Islet precursor cell (in vitro differentiated cells): ENCODE measurements at regions not wholly inside any gene's neighbourhood (a gene's known extent, or its start where the extent isn't known, plus 50 kb on each side); places are given as distances from the start of the nearest gene placed in this dataset.
"Not testable (repeated sequence)": the region's sequence is repeated elsewhere in the genome, so short reads cannot be mapped to it uniquely, and the experiment has no call there.

ENCODE experiments used
- DNase-seq: peaks from one replicate; pipeline ENCODE4 v3.0.0-alpha.2; 2018

- no peak for DNase-seq
These were observed 336.3 kb upstream of the NRXN1 start for GRCh38 chr2:51368250-51368649.

DNA sequence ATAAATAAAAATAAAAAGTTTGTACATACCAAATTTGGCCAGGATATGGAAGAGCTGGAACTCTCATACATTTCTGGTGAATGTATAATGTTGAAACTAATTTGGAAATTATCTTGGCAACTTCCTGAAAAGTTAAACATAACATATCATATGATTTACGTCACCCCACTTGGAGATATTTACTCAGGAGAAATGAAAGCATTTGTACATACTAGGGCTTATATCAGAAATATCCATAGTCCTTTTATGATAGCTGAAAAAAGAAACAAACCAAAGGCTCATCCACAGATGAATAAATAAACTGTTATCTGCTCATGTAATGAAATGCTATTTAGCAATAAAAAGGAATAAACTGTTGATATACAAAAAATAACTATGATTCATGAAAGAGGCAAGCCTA is 318.2 kb upstream of the NRXN1 start:
- no peak for DNase-seq

- no peak for DNase-seq
These were observed 313.0 kb upstream of the NRXN1 start for GRCh38 chr2:51344886-51345285.

DNA sequence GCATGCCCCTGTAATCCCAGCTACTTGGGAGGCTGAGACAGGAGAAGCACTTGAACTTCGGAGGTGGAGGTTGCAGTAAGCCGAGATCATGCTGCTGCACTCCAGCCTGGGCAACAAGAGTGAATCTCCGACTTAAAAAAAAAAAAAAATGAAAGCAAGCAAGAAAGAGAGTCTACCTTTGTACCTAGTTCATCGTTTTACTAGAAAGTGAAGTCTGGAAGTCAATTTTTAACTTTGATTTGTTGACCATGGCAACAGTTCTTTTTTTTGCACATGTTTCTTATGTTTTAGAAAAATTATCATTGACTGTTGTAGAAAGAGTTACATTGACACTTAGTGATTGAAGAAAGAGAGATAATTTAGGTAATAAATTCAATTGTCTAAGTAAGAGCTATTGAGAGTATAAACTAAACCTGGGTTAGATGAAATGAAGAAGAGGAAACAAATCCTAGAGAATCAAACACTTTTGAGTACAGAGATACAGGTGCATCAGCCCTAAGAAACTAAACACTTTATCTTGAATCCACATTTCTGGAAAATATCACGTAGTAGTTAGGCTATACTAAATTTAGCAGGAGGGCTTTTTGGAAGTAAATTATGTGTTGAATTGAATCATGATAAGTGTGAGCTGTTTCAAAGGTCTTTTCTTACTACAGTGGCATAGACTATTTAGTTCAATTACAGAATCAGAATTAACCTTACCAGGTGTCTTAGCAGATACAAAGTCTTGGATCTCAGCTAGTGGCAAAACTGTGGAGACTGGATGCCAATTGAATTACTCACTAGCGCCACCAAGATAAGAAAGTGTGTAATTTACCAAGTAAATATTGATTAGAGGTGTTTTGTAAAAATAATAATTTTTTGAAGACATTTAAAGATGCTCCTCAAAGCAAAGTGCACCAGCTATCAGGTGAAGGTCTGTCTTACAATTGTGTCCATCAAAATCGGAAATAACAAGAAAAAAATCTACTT is 303.4 kb upstream of the NRXN1 start:
- no peak for DNase-seq

DNA sequence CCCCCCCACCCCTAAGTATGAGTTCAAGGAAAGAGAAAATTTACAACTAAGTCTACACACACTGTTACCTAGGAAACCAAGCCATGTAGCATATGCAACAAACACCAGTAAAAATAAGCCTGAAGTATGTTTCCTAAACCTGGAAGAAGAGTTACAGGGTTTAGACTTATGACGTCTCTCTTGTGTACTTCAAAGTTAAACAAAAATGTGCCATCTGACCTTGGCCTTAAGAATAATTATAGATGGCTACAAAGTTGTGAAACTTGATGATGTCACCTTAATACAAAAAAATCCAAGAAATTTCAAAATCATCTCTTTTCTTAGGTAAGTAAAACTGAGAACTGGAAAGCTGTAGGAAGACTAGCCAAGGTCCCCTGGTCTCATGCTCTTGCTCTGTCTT is 297.6 kb upstream of the NRXN1 start:
- DNase-seq, result no peak

- no peak for DNase-seq
These were observed 292.1 kb upstream of the NRXN1 start for GRCh38 chr2:51324051-51324450.

- no peak for DNase-seq
These were observed 290.7 kb upstream of the NRXN1 start for GRCh38 chr2:51322613-51323012.

- no peak for DNase-seq
These were observed 272.4 kb upstream of the NRXN1 start for GRCh38 chr2:51304311-51304710.

- no peak for DNase-seq
These were observed 269.4 kb upstream of the NRXN1 start for GRCh38 chr2:51301381-51301780.

- DNase-seq, result no peak
These were observed 267.4 kb upstream of the NRXN1 start for GRCh38 chr2:51299370-51299769.

- DNase-seq, result peak; percentile 58
These were observed 265.6 kb upstream of the NRXN1 start for GRCh38 chr2:51297488-51297887.

DNA sequence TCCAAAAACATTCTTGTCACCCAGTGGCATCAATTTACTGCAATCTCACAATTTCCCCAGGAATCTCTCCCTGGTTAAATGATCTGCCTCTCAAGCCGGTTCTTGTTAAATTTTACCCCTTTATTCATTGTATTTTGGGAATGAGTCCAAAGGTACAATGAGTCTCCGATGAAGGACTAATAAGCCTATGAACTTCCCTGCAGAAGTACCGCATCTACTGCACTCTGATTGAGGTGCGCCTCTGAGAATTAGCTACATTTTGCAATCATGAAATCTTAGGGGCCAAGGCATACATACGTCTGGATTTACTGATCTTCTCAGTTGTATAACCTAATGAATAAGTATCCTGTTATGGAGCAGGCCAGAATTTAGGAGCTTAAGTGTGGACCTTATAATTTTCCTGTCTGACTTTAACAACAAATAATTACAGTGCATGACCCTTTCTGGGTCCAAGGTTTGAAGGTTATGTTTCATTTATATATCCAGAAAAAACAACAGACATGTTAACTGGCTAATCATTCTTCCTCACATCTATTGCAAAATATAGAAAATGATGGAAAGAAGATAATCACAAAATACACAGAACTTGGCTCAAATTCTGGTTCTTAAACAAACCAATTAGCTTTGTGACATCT is 261.8 kb upstream of the NRXN1 start:
- no peak for DNase-seq

DNA sequence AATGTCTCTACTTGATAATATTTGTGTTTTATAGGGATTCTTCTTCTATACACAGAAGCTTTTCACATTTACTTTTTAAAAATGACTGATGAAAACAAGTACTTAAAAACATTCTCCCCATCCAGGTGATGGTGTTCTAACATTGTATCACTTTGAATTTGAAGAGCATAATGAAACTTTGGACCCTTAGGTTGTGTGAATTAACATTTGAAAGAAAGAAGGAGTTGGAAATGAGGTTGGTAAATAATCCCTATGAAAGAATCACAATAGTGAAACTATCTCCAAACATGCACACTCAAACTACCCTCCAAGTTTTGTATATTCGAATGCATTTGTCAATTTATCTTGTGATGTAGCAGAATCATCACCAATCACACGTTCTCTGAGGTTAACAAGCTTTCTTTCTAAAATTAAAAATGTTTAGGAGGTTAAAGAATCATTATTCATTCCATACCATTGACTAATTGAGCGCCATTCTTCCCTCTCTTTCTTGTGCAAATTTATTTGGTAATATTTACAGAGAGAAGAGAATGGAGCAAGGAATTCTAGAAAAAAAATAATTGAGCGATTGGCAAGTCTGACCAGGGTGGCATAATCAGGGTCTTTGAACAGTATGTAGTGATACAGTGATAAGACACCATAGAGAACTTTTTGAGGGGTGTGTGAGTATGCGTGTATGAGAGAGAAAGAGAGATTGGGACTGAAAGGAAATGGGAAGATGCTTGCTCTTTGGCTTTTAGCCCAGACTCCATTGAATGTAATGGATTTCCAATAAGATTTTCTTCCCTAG is 260.0 kb upstream of the NRXN1 start:
- DNase-seq, result no peak

GRCh38 chr2:51290725-51291124 is 258.8 kb upstream of the NRXN1 start:
- no peak for DNase-seq

DNA sequence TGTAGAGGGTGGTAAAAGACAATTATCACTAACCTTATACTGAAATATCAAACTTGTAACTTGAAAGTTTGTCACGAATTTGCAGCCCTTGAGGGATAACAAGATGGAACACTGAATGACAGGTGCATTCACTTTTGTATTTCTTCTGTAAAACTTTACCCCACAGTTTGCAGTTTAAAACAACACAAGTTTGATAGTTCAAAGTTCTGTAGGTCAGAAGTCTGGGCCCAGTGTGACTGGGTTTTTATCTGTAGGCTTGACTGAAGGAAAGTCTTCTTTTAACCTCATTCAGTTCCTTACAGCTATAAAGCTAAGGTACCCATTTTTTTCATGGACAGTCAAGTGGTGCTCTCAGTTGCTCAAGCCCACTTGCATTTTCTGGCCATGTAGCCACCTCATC is 257.1 kb upstream of the NRXN1 start:
- no peak for DNase-seq

GRCh38 chr2:51268191-51268590 is 236.3 kb upstream of the NRXN1 start:
- DNase-seq, result no peak

DNA sequence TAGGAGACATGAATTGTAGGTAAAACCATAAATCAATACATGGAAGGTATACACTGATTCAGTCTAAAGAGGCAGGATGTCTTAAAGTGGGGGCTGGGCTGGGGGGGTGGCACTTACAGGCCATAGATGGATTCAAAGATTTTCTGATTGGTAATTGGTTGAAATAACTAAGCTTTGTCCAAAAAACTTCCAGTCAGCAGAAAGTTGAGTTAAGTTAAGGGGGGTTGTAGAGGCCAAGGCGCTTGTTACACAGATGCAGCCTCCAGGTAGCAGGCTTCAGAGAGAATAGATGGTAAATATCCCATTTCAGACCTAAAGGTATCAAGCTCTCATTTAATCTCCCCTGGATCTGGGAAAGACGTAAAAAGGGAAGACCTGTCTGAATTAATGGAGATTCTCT is 233.6 kb upstream of the NRXN1 start:
- no peak for DNase-seq

GRCh38 chr2:51263951-51264350 is 232.0 kb upstream of the NRXN1 start:
- no peak for DNase-seq

- not testable (repeated sequence) for DNase-seq
These were observed 231.2 kb upstream of the NRXN1 start for GRCh38 chr2:51263101-51263500.

- no peak for DNase-seq
These were observed 226.4 kb upstream of the NRXN1 start for GRCh38 chr2:51258301-51258700.

- no peak for DNase-seq
These were observed 224.8 kb upstream of the NRXN1 start for GRCh38 chr2:51256736-51257135.

- DNase-seq, result no peak
These were observed 219.4 kb upstream of the NRXN1 start for GRCh38 chr2:51251356-51251755.

- no peak for DNase-seq
These were observed 215.4 kb upstream of the NRXN1 start for GRCh38 chr2:51247252-51247805.
